ENCODE measurements at regions not wholly inside any gene's neighbourhood (a gene's known extent, or its start where the extent isn't known, plus 50 kb on each side); places are given as distances from the start of the nearest gene placed in this dataset.

- ATAC-seq (no peak), DNase-seq (ENCODE audit: low spot score) (no peak)
- intact Hi-C loops (cut with DNase I) = no loop called here
Measured at GRCh38 chrX:126395909-126396308, 156.7 kb downstream of the DCAF12L1 start.

- ATAC-seq (no peak), DNase-seq (ENCODE audit: low spot score) (no peak)
- intact Hi-C loops (cut with DNase I) = no loop called here
Measured at GRCh38 chrX:126394681-126395080, 157.9 kb downstream of the DCAF12L1 start.

- DNase-seq (ENCODE audit: low spot score) = no peak
- intact Hi-C loops (cut with DNase I) = no loop called here
- ATAC-seq = no peak
Measured at GRCh38 chrX:126393284-126393683, 159.3 kb downstream of the DCAF12L1 start.

- DNase-seq (ENCODE audit: low spot score) (no peak), ATAC-seq (no peak)
- intact Hi-C loops (cut with DNase I) = no loop called here
Measured at GRCh38 chrX:126376465-126376864, 176.1 kb downstream of the DCAF12L1 start.

- DNase-seq (ENCODE audit: low spot score) (no peak), ATAC-seq (no peak)
- intact Hi-C loops (cut with DNase I) = no loop called here
Measured at GRCh38 chrX:126342859-126343258, 176.8 kb upstream of the DCAF12L2 start.

GRCh38 chrX:126339928-126340327, 173.8 kb upstream of the DCAF12L2 start:
- no peak for ATAC-seq
- no peak for DNase-seq (ENCODE audit: low spot score)
- intact Hi-C loops (cut with DNase I) = no loop called here

- intact Hi-C loops (cut with DNase I) = no loop called here
- no peak for ATAC-seq
- no peak for DNase-seq (ENCODE audit: low spot score)
Measured at GRCh38 chrX:126338916-126339315, 172.8 kb upstream of the DCAF12L2 start.

- ATAC-seq (no peak), DNase-seq (ENCODE audit: low spot score) (no peak)
- intact Hi-C loops (cut with DNase I) = no loop called here
Measured at GRCh38 chrX:126300401-126300800, 134.3 kb upstream of the DCAF12L2 start.

GRCh38 chrX:126272795-126273497, 106.9 kb upstream of the DCAF12L2 start:
- intact Hi-C loops (cut with DNase I) = no loop called here
- DNase-seq (ENCODE audit: low spot score) = no peak
- no peak for ATAC-seq

GRCh38 chrX:126265116-126265515, 99.0 kb upstream of the DCAF12L2 start:
- no peak for DNase-seq (ENCODE audit: low spot score)
- intact Hi-C loops (cut with DNase I) = no loop called here
- ATAC-seq = no peak

- DNase-seq (ENCODE audit: low spot score) (no peak), ATAC-seq (peak; percentile 20)
- intact Hi-C loops (cut with DNase I) = no loop called here
Measured at GRCh38 chrX:126238220-126238619, 72.1 kb upstream of the DCAF12L2 start.

GRCh38 chrX:126237524-126237923, 71.4 kb upstream of the DCAF12L2 start:
- DNase-seq (ENCODE audit: low spot score) (no peak), ATAC-seq (no peak)
- intact Hi-C loops (cut with DNase I) = no loop called here

Data from sciatic nerve (tissue), 2 donors.